Gastroesophageal sphincter (tissue), 3 donors: ENCODE measurements at regions not wholly inside any gene's neighbourhood (a gene's known extent, or its start where the extent isn't known, plus 50 kb on each side); places are given as distances from the start of the nearest gene placed in this dataset.

Experiments used
- CTCF ChIP-seq, 4 experiments: fragments of 200-600 bp in 2 of 4; fragments of 450-650 bp in 2 of 4; sonication (generic) in 1 of 4; IDR thresholded peaks; one replicate each; pipeline ENCODE4 v1.5.1; 2017 to 2019; ENCODE audit warnings: antibody characterized with exemption in 4 of 4, mild to moderate bottlenecking in 2 of 4, moderate library complexity in 2 of 4
- EP300 ChIP-seq: sonication (generic); formaldehyde crosslinking; IDR thresholded peaks from one replicate; pipeline ENCODE4 v1.6.1; 2017; ENCODE audit warnings: antibody characterized with exemption, mild to moderate bottlenecking
- POLR2A ChIP-seq, 2 donors: fragments of 450-650 bp; IDR thresholded peaks; one replicate each; pipeline ENCODE4 v1.6.1; 2017; ENCODE audit warnings: antibody characterized with exemption in 2 of 2, mild to moderate bottlenecking in 2 of 2, moderate library complexity in 1 of 2
- POLR2AphosphoS5 ChIP-seq: sonication (generic); formaldehyde crosslinking; IDR thresholded peaks from one replicate; pipeline ENCODE4 v1.6.1; 2017; ENCODE audit warnings: antibody characterized with exemption

- TF ChIP-seq POLR2A (IDR thresholded peaks at IDR 0.05) (no peak), CTCF (IDR thresholded peaks at IDR 0.05) (no peak), EP300 (no peak), POLR2AphosphoS5 (no peak)
These were observed 441.1 kb downstream of the HAO1 start for GRCh38 chr20:7499201-7499600.
